Heart left ventricle (tissue), 16 donors: ENCODE measurements at regions not wholly inside any gene's neighbourhood (a gene's known extent, or its start where the extent isn't known, plus 50 kb on each side); places are given as distances from the start of the nearest gene placed in this dataset.

ENCODE experiments used
- ATAC-seq, 4 donors: fragments of 200-7000 bp; cut with Tn5 transposase; one replicate each; pipeline ENCODE4 v1.9.1; 2020 to 2022; ENCODE audit warnings: moderate library complexity in 4 of 4, mild to moderate bottlenecking in 3 of 4, moderate number of reproducible peaks in 1 of 4
- DNase-seq, 5 donors: peaks; one replicate each; pipeline ENCODE4 v3.0.0-alpha.2; 2020
- H3K27ac ChIP-seq, 12 donors: fragments of 200-600 bp; sonication (generic) in 4 of 12; one replicate each; pipeline versions ENCODE4 v1.5.0 to v1.8.0; 2016 to 2022; ENCODE audit warnings: mild to moderate bottlenecking in 2 of 12
- H3K27me3 ChIP-seq, 9 donors: fragments of 200-600 bp; sonication (generic) in 2 of 9; one replicate each; pipeline versions ENCODE4 v1.5.1 to v1.8.0; 2016 to 2022; ENCODE audit warnings: mild to moderate bottlenecking in 3 of 9
- H3K36me3 ChIP-seq, 9 donors: fragments of 200-600 bp; sonication (generic) in 2 of 9; one replicate each; pipeline versions ENCODE4 v1.5.0 to v1.8.0; 2018 to 2022; ENCODE audit warnings: mild to moderate bottlenecking in 2 of 9
- H3K4me1 ChIP-seq, 12 donors: fragments of 200-600 bp; sonication (generic) in 4 of 12; one replicate each; pipeline versions ENCODE4 v1.5.0 to v1.8.0; 2016 to 2022; ENCODE audit warnings: mild to moderate bottlenecking in 3 of 12
- H3K4me3 ChIP-seq, 12 donors: fragments of 200-600 bp; sonication (generic) in 4 of 12; one replicate each; pipeline versions ENCODE4 v1.5.0 to v1.8.0; 2017 to 2022; ENCODE audit warnings: mild to moderate bottlenecking in 9 of 12, moderate library complexity in 4 of 12
- H3K9me3 ChIP-seq, 12 donors: fragments of 200-600 bp; sonication (generic) in 4 of 12; one replicate each; pipeline versions ENCODE4 v1.5.0 to v1.8.0; 2016 to 2022; ENCODE audit warnings: mild to moderate bottlenecking in 1 of 12
- CTCF ChIP-seq, 12 donors: fragments of 200-600 bp; sonication (generic) in 4 of 12; IDR thresholded peaks; one replicate each; pipeline versions ENCODE4 v1.5.0 to v1.8.0; 2018 to 2022; ENCODE audit warnings: antibody characterized with exemption in 12 of 12, mild to moderate bottlenecking in 5 of 12
- POLR2A ChIP-seq, 2 donors: fragments of 450-650 bp; IDR thresholded peaks; one replicate each; pipeline ENCODE4 v1.6.1; 2017; ENCODE audit warnings: antibody characterized with exemption in 2 of 2, mild to moderate bottlenecking in 2 of 2, moderate library complexity in 2 of 2
- WGBS, 4 donors: extraction: QIAGEN DNeasy Blood & Tissue Kit in 2 of 4; methylation state at CpG; one replicate each; pipeline versions ENCODE4 v1.1.5 to v1.1.7; 2013 to 2018; 5-methylcytosine and 5-hydroxymethylcytosine counted together
- intact Hi-C, 10 donors: fragments of 100-400 bp; cut with DNase I; formaldehyde crosslinking; loops; one replicate each; pipeline versions ENCODE4 v1.11.1 to v1.14.2; 2022
- donor health status: ischemic (EF 13 %, LVEDD 7.1; RV severe dilation, severe dysfunction).
- donor health status: healthy with polysubstance abuse.
- donor health status: DM: no; HTN: yes; CAD: no.
- donor health status: DM: no; HTN: no; CAD: no.
- donor health status: ischemic (EF 25% LVEDD 6.9; RV normal size, moderate dysfunction).
- donor health status: ischemic (EF 25% LVEDD 5.7; RV mildly dilated, moderate dysfunction).
- donor health status: healthy.
- donor health status: DM: yes; HTN: yes; CAD: no.
- donor health status: ischemic (EF 35%, LVEDD 5.7; RV mildly dilated, moderate dysfunction).
- donor health status: nonischemic (EF 11% LVEDD 7.7; RV severe dilation, severe dysfunction).
- donor health status: DM: yes; HTN: yes; CAD: no.
- donor health status: PGD.
- donor health status: ischemic (EF 29% LVEDD 5.4; RV normal size, mild dysfunction).
- donor health status: nonischemic (EF 23%, LVEDD 6.1; RV moderate dilation, normal function).

- H3K27ac ChIP-seq, result no peak overlapping the region
- ATAC-seq (no peak), DNase-seq (no peak)
- no peaks in the 10 kb centered on the region for H3K27me3 ChIP-seq
- intact Hi-C loops, result no loop called here
- 70 to 78% (median 75%) methylated on average over 2 of the region's 2 CpGs for WGBS, 4 donors
- no peak for TF ChIP-seq CTCF (IDR thresholded peaks at IDR 0.05)
- no peak for TF ChIP-seq POLR2A (IDR thresholded peaks at IDR 0.05)
- no peaks in the 10 kb centered on the region for H3K4me1 ChIP-seq
- no peak overlapping the region for H3K4me3 ChIP-seq
- peaks cover 0 to 6% (median 0%) of the 10 kb centered on the region in 12 donors for H3K9me3 ChIP-seq
- no peaks in the 10 kb centered on the region for H3K36me3 ChIP-seq
These were observed 66.1 kb upstream of the APCDD1 start for GRCh38 chr18:10388373-10388772.

- no peak overlapping the region for H3K4me3 ChIP-seq
- ATAC-seq, result no peak
- no peak overlapping the region for H3K27ac ChIP-seq
- intact Hi-C loops, result no loop called here
- TF ChIP-seq POLR2A (IDR thresholded peaks at IDR 0.05) (no peak), CTCF (IDR thresholded peaks at IDR 0.05) (no peak)
- no peaks in the 10 kb centered on the region for H3K27me3 ChIP-seq
- no peaks in the 10 kb centered on the region for H3K4me1 ChIP-seq
- no peaks in the 10 kb centered on the region for H3K36me3 ChIP-seq
- H3K9me3 ChIP-seq, result peaks cover 0 to 6% (median 0%) of the 10 kb centered on the region in 12 donors
- DNase-seq, result no peak
These were observed 62.9 kb upstream of the APCDD1 start for GRCh38 chr18:10391506-10391905.

- intact Hi-C loops, result no loop called here
- H3K36me3 ChIP-seq, result no peaks in the 10 kb centered on the region
- H3K4me3 ChIP-seq, result no peak overlapping the region
- H3K9me3 ChIP-seq, result no peaks in the 10 kb centered on the region
- DNase-seq (no peak), ATAC-seq (no peak)
- peaks cover 0 to 9% (median 0%) of the 10 kb centered on the region in 12 donors for H3K4me1 ChIP-seq
- TF ChIP-seq CTCF (IDR thresholded peaks at IDR 0.05), result no peak
- no peak for TF ChIP-seq POLR2A (IDR thresholded peaks at IDR 0.05)
- 92 to 95% (median 93%) methylated on average over 4 of the region's 4 CpGs for WGBS, 4 donors
- no peaks in the 10 kb centered on the region for H3K27me3 ChIP-seq
- H3K27ac ChIP-seq, result no peak overlapping the region
These were observed 57.4 kb upstream of the APCDD1 start for GRCh38 chr18:10397004-10397403.

- H3K27ac ChIP-seq, result no peak overlapping the region
- WGBS, 4 donors, result 79 to 88% (median 81%) methylated on average over 3 of the region's 3 CpGs
- H3K9me3 ChIP-seq, result no peaks in the 10 kb centered on the region
- no peak overlapping the region for H3K4me3 ChIP-seq
- intact Hi-C loops, result no loop called here
- H3K27me3 ChIP-seq, result no peaks in the 10 kb centered on the region
- TF ChIP-seq POLR2A (IDR thresholded peaks at IDR 0.05) (no peak), CTCF (IDR thresholded peaks at IDR 0.05) (no peak)
- H3K4me1 ChIP-seq, result peaks cover 0 to 9% (median 0%) of the 10 kb centered on the region in 12 donors
- H3K36me3 ChIP-seq, result no peaks in the 10 kb centered on the region
- DNase-seq, result no peak
- no peak for ATAC-seq
These were observed 55.9 kb upstream of the APCDD1 start for GRCh38 chr18:10398571-10398970.
